H54 (cell line): ENCODE measurements at regions not wholly inside any gene's neighbourhood (a gene's known extent, or its start where the extent isn't known, plus 50 kb on each side); places are given as distances from the start of the nearest gene placed in this dataset.
"Not testable (repeated sequence)": the region's sequence is repeated elsewhere in the genome, so short reads cannot be mapped to it uniquely, and the experiment has no call there.

ENCODE experiments used
- DNase-seq: peaks from one replicate; pipeline ENCODE4 v3.0.0; 2011; ENCODE audit warnings: low spot score, mixed read lengths; ENCODE audit not compliant: insufficient read length
- FAIRE-seq: peaks from 3 replicates; lab custom pipeline; 2011; peaks lifted over from hg19 to GRCh38; lab: Jason Lieb, UNC
- POLR2A ChIP-seq: IDR thresholded peaks from 2 replicates; pipeline ENCODE4 v1.6.1; 2011; ENCODE audit warnings: low read depth, mild to moderate bottlenecking, low read length

GRCh38 chr1:814543-814942, 109.2 kb upstream of the SAMD11 start:
- not testable (repeated sequence) for DNase-seq, FAIRE-seq

- not testable (repeated sequence) for FAIRE-seq, DNase-seq
Measured at GRCh38 chr1:815147-815922, 108.4 kb upstream of the SAMD11 start.

- DNase-seq (peak; percentile 4), FAIRE-seq (peak; percentile 98)
Measured at GRCh38 chr1:817071-817599, 106.6 kb upstream of the SAMD11 start.

GRCh38 chr1:817658-818617, 105.8 kb upstream of the SAMD11 start:
- not testable (repeated sequence) for DNase-seq, FAIRE-seq

- no peak for TF ChIP-seq POLR2A
- DNase-seq (no peak), FAIRE-seq (no peak)
Measured at GRCh38 chr1:818618-819291, 105.0 kb upstream of the SAMD11 start.

GRCh38 chr1:820962-821361, 102.8 kb upstream of the SAMD11 start:
- FAIRE-seq: no peak
- DNase-seq: no peak
- no peak for TF ChIP-seq POLR2A

GRCh38 chr1:826808-827207, 96.9 kb upstream of the SAMD11 start:
- DNase-seq, FAIRE-seq: not testable (repeated sequence)

- FAIRE-seq: not testable (repeated sequence)
- 0 out of 2 replicates have a peak, but pooled peaks have one; percentile 13 for TF ChIP-seq POLR2A
- peak; percentile 19 for DNase-seq
Measured at GRCh38 chr1:827211-828063, 96.3 kb upstream of the SAMD11 start.

- not testable (repeated sequence) for FAIRE-seq, DNase-seq
Measured at GRCh38 chr1:829324-829723, 94.4 kb upstream of the SAMD11 start.

GRCh38 chr1:829932-830331, 93.8 kb upstream of the SAMD11 start:
- not testable (repeated sequence) for DNase-seq, FAIRE-seq

GRCh38 chr1:830750-831149, 93.0 kb upstream of the SAMD11 start:
- not testable (repeated sequence) for DNase-seq, FAIRE-seq

GRCh38 chr1:831522-831921, 92.2 kb upstream of the SAMD11 start:
- FAIRE-seq: no peak
- no peak for TF ChIP-seq POLR2A

GRCh38 chr1:832136-832535, 91.6 kb upstream of the SAMD11 start:
- TF ChIP-seq POLR2A: no peak
- DNase-seq (no peak), FAIRE-seq (no peak)

More at GRCh38 chr1:831522-831921, 92.2 kb upstream of the SAMD11 start:
- DNase-seq: no peak

GRCh38 chr1:833226-833625, 90.5 kb upstream of the SAMD11 start:
- not testable (repeated sequence) for DNase-seq, FAIRE-seq

GRCh38 chr1:835509-835908, 88.2 kb upstream of the SAMD11 start:
- not testable (repeated sequence) for DNase-seq, FAIRE-seq

GRCh38 chr1:837601-838000, 86.1 kb upstream of the SAMD11 start:
- not testable (repeated sequence) for DNase-seq, FAIRE-seq

- not testable (repeated sequence) for DNase-seq, FAIRE-seq
Measured at GRCh38 chr1:838291-838690, 85.4 kb upstream of the SAMD11 start.

- not testable (repeated sequence) for DNase-seq, FAIRE-seq
Measured at GRCh38 chr1:840592-840991, 83.1 kb upstream of the SAMD11 start.
